ENCODE measurements at regions not wholly inside any gene's neighbourhood (a gene's known extent, or its start where the extent isn't known, plus 50 kb on each side); places are given as distances from the start of the nearest gene placed in this dataset.
A peak's percentile ranks its signal among the peaks of the same experiment; 100 is the strongest.

DNA sequence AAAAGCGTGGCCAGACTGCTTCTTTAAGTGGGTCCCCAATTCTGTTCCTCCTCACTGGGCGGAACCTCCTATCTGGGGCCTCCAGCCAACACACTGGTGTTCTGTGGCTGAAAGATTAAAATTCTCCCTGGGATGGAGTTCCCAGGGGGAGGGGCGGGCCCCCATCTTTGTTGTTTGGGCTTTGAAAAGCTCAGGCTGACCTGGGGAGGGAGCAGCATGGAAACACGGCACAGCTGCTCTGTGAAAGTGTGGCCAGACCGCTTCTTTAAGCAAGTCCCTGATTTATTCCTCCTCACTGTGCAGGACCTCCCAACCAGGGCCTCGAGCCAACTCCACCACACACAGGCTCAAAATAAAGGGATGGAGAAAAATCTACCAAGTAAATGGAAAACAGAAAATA, 219.5 kb downstream of the TMEM47 start:
- POLR2A ChIA-PET = no interaction called here
- Mint-ChIP-seq H3K4me1 (ENCODE audit: low read depth, unreplicated experiment) (no peaks in the 10 kb centered on the region), H3K27me3 (ENCODE audit: insufficient read depth, unreplicated experiment) (peaks cover 9% of the 10 kb centered on the region), H3K9me3 (ENCODE audit: unreplicated experiment) (no peaks in the 10 kb centered on the region), H3K4me3 (ENCODE audit: unreplicated experiment) (no peak overlapping the region), H3K36me3 (ENCODE audit: insufficient read depth, unreplicated experiment) (no peaks in the 10 kb centered on the region), H3K27ac (ENCODE audit: unreplicated experiment) (no peak overlapping the region)
- no peak overlapping the region for H3K4me3 ChIP-seq (ENCODE audit: low read depth, low read length)
- H3K4me1 ChIP-seq = no peaks in the 10 kb centered on the region
- CTCF ChIA-PET = no interaction called here
- DNase-seq = no peak
- no peaks in the 10 kb centered on the region for H3K27me3 ChIP-seq (replicated peaks; ENCODE audit: control insufficient read depth, insufficient read depth, low read length)
- no peaks in the 10 kb centered on the region for H3K9me3 ChIP-seq
- no TSS peak for BruUV-seq (replicated peaks)
- TF ChIP-seq, protein P1, sequence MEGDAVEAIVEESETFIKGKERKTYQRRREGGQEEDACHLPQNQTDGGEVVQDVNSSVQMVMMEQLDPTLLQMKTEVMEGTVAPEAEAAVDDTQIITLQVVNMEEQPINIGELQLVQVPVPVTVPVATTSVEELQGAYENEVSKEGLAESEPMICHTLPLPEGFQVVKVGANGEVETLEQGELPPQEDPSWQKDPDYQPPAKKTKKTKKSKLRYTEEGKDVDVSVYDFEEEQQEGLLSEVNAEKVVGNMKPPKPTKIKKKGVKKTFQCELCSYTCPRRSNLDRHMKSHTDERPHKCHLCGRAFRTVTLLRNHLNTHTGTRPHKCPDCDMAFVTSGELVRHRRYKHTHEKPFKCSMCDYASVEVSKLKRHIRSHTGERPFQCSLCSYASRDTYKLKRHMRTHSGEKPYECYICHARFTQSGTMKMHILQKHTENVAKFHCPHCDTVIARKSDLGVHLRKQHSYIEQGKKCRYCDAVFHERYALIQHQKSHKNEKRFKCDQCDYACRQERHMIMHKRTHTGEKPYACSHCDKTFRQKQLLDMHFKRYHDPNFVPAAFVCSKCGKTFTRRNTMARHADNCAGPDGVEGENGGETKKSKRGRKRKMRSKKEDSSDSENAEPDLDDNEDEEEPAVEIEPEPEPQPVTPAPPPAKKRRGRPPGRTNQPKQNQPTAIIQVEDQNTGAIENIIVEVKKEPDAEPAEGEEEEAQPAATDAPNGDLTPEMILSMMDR (IDR thresholded peaks at IDR 0.05; ENCODE audit: insufficient read depth in 1 of 2, low read depth in 1 of 2, low read length in 1 of 2, severe bottlenecking in 1 of 2, unreplicated experiment in 1 of 2) = no peak
- no peaks in the 10 kb centered on the region for H3K36me3 ChIP-seq (ENCODE audit: control insufficient read depth, insufficient read depth, low read length)
- intact Hi-C loops (cut with micrococcal nuclease; ENCODE audit: unreplicated experiment) = no loop called here

DNA sequence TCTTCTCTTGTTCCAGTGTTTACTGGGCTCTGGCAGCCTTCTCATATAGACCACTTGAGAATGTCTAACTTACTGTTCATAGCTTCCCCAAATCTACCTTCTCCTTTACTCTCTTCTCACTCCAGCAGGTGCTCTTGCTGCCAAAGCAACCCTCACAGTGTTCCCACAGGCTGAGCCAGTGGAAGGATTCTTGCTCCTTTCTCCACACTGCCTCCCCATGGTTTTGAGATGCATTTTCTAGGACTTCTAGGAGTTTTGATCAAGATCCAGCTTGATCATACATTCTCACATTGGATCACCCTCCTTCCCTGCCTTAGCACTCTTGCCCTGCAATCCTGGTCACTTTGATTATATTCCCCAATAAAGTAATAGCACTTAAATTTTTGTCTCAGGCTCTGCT, 230.8 kb downstream of the TMEM47 start:
- Mint-ChIP-seq H3K4me1 (ENCODE audit: low read depth, unreplicated experiment) (no peaks in the 10 kb centered on the region), H3K27ac (ENCODE audit: unreplicated experiment) (no peak overlapping the region), H3K36me3 (ENCODE audit: insufficient read depth, unreplicated experiment) (no peaks in the 10 kb centered on the region), H3K4me3 (ENCODE audit: unreplicated experiment) (no peak overlapping the region), H3K9me3 (ENCODE audit: unreplicated experiment) (no peaks in the 10 kb centered on the region), H3K27me3 (ENCODE audit: insufficient read depth, unreplicated experiment) (peaks cover 7% of the 10 kb centered on the region)
- BruUV-seq (replicated peaks) = no TSS peak
- Histone ChIP-seq H3K36me3 (ENCODE audit: control insufficient read depth, insufficient read depth, low read length) (no peaks in the 10 kb centered on the region), H3K27me3 (replicated peaks; ENCODE audit: control insufficient read depth, insufficient read depth, low read length) (no peaks in the 10 kb centered on the region), H3K4me3 (ENCODE audit: low read depth, low read length) (no peak overlapping the region), H3K4me1 (no peaks in the 10 kb centered on the region), H3K9me3 (no peaks in the 10 kb centered on the region)
- peak in 1 of 2 experiments; percentile 19 for DNase-seq
- CTCF ChIA-PET = no interaction called here
- TF ChIP-seq, protein P1 (IDR thresholded peaks at IDR 0.05; ENCODE audit: insufficient read depth in 1 of 2, low read depth in 1 of 2, low read length in 1 of 2, severe bottlenecking in 1 of 2, unreplicated experiment in 1 of 2) = peak in 1 of 2 experiments; percentile 48
- intact Hi-C loops (cut with micrococcal nuclease; ENCODE audit: unreplicated experiment) = loop anchor here (5.0 kb wide), 1 partner anchor 59 kb away; no protein-coding TSS in a partner anchor
- POLR2A ChIA-PET = no interaction called here

DNA sequence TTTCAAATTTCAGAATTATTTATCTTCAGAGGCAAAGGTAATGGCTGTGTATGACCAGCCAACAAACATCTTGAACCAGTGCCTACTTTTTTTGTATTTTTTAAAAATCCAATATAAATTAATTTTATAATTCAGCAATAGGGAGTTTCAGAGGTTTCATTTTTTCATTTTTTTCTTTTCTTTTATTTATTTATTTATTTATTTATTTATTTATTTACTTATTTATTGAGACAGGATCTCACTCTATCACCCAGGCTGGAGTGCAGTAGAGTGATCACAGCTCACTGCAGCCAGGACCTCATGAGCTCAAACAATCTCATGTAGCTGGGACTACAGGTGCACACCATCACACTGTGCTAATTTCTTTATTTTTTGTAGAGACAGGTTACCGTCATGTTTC, 250.5 kb downstream of the TMEM47 start:
- H3K36me3 ChIP-seq (ENCODE audit: control insufficient read depth, insufficient read depth, low read length) = no peaks in the 10 kb centered on the region
- TF ChIP-seq, protein P1 (IDR thresholded peaks at IDR 0.05; ENCODE audit: insufficient read depth in 1 of 2, low read depth in 1 of 2, low read length in 1 of 2, severe bottlenecking in 1 of 2, unreplicated experiment in 1 of 2) = no peak
- Mint-ChIP-seq H3K36me3 (ENCODE audit: insufficient read depth, unreplicated experiment) (no peaks in the 10 kb centered on the region), H3K4me1 (ENCODE audit: low read depth, unreplicated experiment) (no peaks in the 10 kb centered on the region), H3K27ac (ENCODE audit: unreplicated experiment) (no peak overlapping the region), H3K4me3 (ENCODE audit: unreplicated experiment) (no peak overlapping the region), H3K27me3 (ENCODE audit: insufficient read depth, unreplicated experiment) (no peaks in the 10 kb centered on the region), H3K9me3 (ENCODE audit: unreplicated experiment) (no peaks in the 10 kb centered on the region)
- H3K4me3 ChIP-seq (ENCODE audit: low read depth, low read length) = no peak overlapping the region
- ChIA-PET POLR2A (no interaction called here), CTCF (no interaction called here)
- H3K4me1 ChIP-seq = no peaks in the 10 kb centered on the region
- no TSS peak for BruUV-seq (replicated peaks)
- H3K9me3 ChIP-seq = no peaks in the 10 kb centered on the region
- intact Hi-C loops (cut with micrococcal nuclease; ENCODE audit: unreplicated experiment) = no loop called here
- no peak for DNase-seq
- no peaks in the 10 kb centered on the region for H3K27me3 ChIP-seq (replicated peaks; ENCODE audit: control insufficient read depth, insufficient read depth, low read length)

Data from Caco-2 (cell line).